Panc1 (cell line): ENCODE measurements at regions not wholly inside any gene's neighbourhood (a gene's known extent, or its start where the extent isn't known, plus 50 kb on each side); places are given as distances from the start of the nearest gene placed in this dataset.

ENCODE experiments used
- CTCF ChIP-seq: fragments of 450-650 bp; IDR thresholded peaks from 2 replicates; pipeline ENCODE4 v1.5.1; 2017; ENCODE audit warnings: mild to moderate bottlenecking
- POLR2AphosphoS5 ChIP-seq: IDR thresholded peaks from 2 replicates; pipeline ENCODE4 v1.6.1; 2012; ENCODE audit warnings: mild to moderate bottlenecking, low read depth, low read length, moderate library complexity
- REST ChIP-seq, 2 experiments: IDR thresholded peaks; 2 replicates each; pipeline ENCODE4 v1.6.1; 2011 to 2012; ENCODE audit warnings: low read depth in 2 of 2, control low read depth in 1 of 2, low read length in 1 of 2, mild to moderate bottlenecking in 1 of 2, moderate library complexity in 1 of 2; ENCODE audit not compliant: insufficient read depth in 1 of 2
- SIN3A ChIP-seq: IDR thresholded peaks from 2 replicates; pipeline ENCODE4 v1.6.1; 2012; ENCODE audit warnings: low read depth, mild to moderate bottlenecking, low read length, moderate library complexity, borderline replicate concordance; ENCODE audit not compliant: insufficient read depth
- TCF7L2 ChIP-seq: IDR thresholded peaks from 2 replicates; pipeline ENCODE4 v1.6.1; 2011; ENCODE audit warnings: mild to moderate bottlenecking, low read depth, low read length, inconsistent platforms

DNA sequence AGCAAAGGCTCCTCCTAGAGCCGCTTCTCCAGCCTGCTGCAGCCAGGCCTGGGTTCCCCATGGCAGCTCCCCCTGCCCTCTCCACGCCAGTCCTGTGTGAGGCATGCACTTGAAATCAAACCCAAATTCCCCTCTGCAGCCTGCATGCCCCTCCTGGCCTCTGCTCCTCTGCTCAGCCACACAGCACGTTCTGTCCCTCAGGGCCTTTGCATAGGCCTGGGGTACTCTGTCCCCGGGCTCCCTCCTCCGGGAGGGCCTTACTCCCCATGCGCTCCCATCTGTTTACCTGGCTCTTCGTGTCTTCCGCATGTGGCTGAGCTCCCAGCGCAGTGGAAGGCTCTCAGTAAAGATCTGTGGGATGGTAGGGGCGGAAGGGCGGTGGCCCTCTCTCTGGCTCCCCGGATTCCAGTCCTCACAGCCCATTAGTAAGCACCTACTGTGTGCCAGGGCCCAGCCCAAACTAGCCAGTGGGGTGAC lies 203.5 kb upstream of the IER5L start:
- TF ChIP-seq CTCF (no peak), POLR2AphosphoS5 (no peak), REST (IDR thresholded peaks at IDR 0.05; ENCODE audit: insufficient read depth in 1 of 2, low read depth in 2 of 2, low read length in 1 of 2) (no peak), SIN3A (no peak), TCF7L2 (no peak)
